ENCODE measurements at regions not wholly inside any gene's neighbourhood (a gene's known extent, or its start where the extent isn't known, plus 50 kb on each side); places are given as distances from the start of the nearest gene placed in this dataset.

- TF ChIP-seq CTCF (IDR thresholded peaks at IDR 0.05; ENCODE audit: low read length) (no peak), EZH2 (optimal IDR thresholded peaks at IDR 0.05; ENCODE audit: low read depth, low read length) (no peak)
Observed at GRCh38 chr4:159433337-159433736, 330.5 kb downstream of the RAPGEF2 start.

All from MM.1S (cell line).